C4-2B (cell line): ENCODE measurements at regions not wholly inside any gene's neighbourhood (a gene's known extent, or its start where the extent isn't known, plus 50 kb on each side); places are given as distances from the start of the nearest gene placed in this dataset.

ENCODE experiments used
- CTCF ChIP-seq: fragments of 450-650 bp; conservative IDR thresholded peaks from 2 replicates; pipeline ENCODE4 v1.5.1; 2017; ENCODE audit warnings: mild to moderate bottlenecking
- ZFX ChIP-seq: fragments of 450-650 bp; IDR thresholded peaks from 2 replicates; pipeline ENCODE4 v1.6.1; 2017

- TF ChIP-seq CTCF = no peak
- TF ChIP-seq ZFX = no peak
Measured at GRCh38 chr14:58946431-58946830, 242.0 kb upstream of the DAAM1 start.
